SK-N-MC (cell line): ENCODE measurements at regions not wholly inside any gene's neighbourhood (a gene's known extent, or its start where the extent isn't known, plus 50 kb on each side); places are given as distances from the start of the nearest gene placed in this dataset.

Experiments
- EZH2 ChIP-seq: fragments of 200-600 bp; sonication (generic); IDR thresholded peaks from one replicate; pipeline ENCODE4 v1.6.1; 2017; ENCODE audit warnings: antibody characterized with exemption
- FOXP2 ChIP-seq: optimal IDR thresholded peaks from 2 replicates; pipeline ENCODE3; 2011; ENCODE audit warnings: mild to moderate bottlenecking, moderate library complexity; ENCODE audit not compliant: insufficient read depth; ENCODE audit errors: extremely low read length, control extremely low read depth
- POLR2AphosphoS5 ChIP-seq: IDR thresholded peaks from 2 replicates; pipeline ENCODE4 v1.6.1; 2012; ENCODE audit warnings: mild to moderate bottlenecking, low read depth, low read length, borderline replicate concordance

GRCh38 chr14:87863047-87863446 is 129.9 kb downstream of the GALC start:
- TF ChIP-seq POLR2AphosphoS5 (no peak), EZH2 (no peak), FOXP2 (no peak)
